Inflammatory macrophage (primary cell): ENCODE measurements at regions not wholly inside any gene's neighbourhood (a gene's known extent, or its start where the extent isn't known, plus 50 kb on each side); places are given as distances from the start of the nearest gene placed in this dataset.
"Not testable (repeated sequence)": the region's sequence is repeated elsewhere in the genome, so short reads cannot be mapped to it uniquely, and the experiment has no call there.

ENCODE experiments used
- DNase-seq, 2 donors: peaks; one replicate each; pipeline ENCODE4 v3.0.0-alpha.2; 2020 to 2022

DNA sequence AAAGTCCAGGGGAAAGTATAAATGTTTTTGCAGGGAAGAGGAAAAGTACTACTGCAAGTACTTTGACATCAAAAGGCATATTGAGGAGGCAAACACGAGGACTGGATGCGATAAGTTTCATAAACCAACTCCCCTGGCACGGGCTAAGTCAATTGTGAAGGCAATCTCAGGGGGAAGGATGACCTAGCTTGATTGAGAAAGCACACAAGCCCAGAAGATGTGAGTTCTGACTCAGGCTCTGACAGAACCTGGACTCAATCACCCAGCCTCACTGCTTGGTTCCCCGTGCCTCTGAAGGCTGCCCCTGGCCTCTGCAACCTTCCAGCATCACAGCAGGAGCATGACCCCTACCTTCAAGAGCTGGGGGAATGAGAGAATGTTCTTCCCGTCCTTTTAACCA lies 93.2 kb upstream of the ZNF438 start:
- peak in 1 of 2 donors; percentile 9 for DNase-seq

GRCh38 chr10:31125789-31126188 lies 94.1 kb upstream of the ZNF438 start:
- no peak for DNase-seq

DNA sequence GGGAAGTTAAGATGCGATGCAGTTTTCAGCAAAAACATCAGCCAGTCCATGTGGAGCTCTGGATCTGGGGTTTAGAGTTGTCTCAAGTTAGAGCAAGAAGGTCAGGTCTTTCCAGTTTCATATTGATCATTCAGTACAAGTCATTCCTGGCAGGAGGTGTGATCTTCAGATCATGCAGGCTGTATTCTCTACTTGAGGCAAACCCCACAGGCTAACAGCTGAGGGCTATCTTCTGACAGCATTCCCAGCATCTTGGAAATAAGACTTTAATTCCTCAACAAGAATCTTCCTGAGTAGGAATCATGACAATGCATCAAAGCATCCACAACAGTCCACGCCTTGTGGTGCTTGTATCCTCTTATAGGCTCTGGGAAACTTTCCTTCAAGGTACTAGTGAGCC lies 94.9 kb upstream of the ZNF438 start:
- no peak for DNase-seq

GRCh38 chr10:31128536-31128935 lies 96.9 kb upstream of the ZNF438 start:
- DNase-seq = peak; percentile 57 to 83

- no peak for DNase-seq
Measured at GRCh38 chr10:31129271-31129670, 97.6 kb upstream of the ZNF438 start.

GRCh38 chr10:31129880-31130405 lies 98.3 kb upstream of the ZNF438 start:
- DNase-seq = no peak

GRCh38 chr10:31130406-31130805 lies 98.7 kb upstream of the ZNF438 start:
- no peak for DNase-seq

DNA sequence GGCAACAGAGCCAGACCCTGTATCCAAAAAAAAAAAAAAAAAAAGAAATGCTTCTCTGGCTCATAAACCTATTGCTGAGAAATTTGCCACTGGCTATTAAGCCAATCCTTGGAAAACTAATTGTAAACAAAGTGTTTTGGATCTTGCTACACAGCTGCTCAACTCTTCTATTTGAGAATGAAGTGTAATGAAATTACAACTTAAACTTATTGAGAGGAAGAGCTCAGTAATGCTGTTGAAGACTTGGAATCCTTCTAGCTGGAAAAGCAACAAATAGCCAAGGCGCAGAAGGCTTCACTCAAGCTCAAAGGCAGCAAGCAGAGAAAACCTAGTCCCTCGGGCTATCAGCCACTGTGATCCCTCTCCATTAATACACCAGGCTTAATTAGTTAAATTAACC lies 99.6 kb upstream of the ZNF438 start:
- DNase-seq = no peak

DNA sequence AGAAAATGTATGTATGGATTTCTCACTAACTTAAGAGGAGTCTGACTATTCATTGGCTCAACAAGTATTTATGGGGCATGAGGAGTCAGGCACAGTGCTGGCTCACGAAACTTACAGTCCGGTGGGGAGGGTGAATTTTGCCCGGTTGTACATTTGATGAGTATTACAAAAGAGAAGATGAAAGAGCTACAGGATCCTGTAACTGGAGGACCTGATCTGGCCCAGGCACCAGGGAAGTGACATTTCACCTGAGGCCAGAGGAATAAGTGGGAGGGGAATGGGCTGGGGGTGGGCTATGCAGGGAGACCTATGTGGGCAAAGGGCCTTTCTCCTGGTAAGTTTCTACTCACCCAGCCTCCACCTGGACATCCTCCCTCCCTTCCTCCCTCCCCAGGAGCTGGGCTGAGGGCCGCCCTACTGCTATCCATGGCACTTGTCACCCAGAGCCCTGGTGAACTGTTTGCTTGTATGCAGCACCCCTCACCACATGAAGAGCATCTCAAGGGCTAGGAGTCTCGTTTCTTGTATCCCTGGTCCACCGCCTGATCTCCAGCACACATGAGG lies 101.1 kb upstream of the ZNF438 start:
- no peak for DNase-seq

DNA sequence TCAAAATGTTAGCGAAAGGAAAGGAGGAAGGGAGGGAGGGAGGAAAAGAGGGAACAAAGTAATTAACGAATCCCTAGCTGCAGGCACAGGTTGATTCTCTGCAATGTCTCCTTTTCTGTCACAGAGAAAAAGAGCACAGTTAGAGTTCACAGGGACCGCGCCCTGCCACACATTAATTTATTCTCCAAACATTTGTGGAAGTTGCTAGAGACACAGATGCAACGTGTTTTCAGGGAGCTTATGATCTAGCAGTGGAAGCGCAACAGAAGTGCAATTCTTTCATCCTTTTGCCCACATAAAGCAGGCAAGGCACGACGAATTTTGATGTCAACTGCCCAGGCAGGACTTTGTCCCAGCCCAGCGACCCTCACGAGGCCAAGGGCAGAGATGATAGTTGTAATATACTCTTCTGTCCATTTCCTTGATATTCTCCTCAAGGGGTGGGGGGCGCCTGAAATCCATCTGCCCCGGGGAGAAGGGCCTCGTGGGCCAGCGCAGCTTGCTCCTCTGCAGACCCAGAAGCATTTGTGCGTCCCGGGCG lies 101.7 kb upstream of the ZNF438 start:
- no peak for DNase-seq

DNA sequence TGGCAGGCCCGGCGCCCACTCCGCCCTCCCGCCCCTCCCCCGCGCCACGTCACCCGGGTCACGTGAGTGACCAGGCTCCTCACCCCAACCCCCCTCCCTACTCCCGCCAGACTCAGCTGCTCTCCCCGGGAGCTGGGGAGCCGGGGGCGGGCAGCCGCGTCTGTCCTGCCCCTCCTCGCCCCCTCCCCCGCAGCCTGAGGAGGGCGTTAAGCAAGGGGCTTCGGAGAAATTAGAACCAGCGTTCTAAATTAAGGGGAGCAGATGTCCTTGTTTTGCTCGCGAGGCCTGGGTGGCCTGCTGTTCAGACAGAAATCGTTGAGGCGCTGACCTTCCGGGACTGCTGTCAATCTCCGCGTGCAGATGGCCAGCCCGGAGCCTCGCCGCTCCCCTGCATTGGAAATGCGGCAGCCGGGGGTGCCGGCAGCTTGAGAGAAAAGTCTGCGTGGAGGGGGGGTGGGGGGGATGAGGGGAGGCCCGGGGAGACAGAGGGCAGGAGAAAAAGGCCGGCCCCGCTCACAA lies 102.2 kb upstream of the ZNF438 start:
- peak; percentile 10 to 32 for DNase-seq

GRCh38 chr10:31134311-31134952 lies 102.8 kb upstream of the ZNF438 start:
- DNase-seq = peak in 1 of 2 donors; percentile 27

DNA sequence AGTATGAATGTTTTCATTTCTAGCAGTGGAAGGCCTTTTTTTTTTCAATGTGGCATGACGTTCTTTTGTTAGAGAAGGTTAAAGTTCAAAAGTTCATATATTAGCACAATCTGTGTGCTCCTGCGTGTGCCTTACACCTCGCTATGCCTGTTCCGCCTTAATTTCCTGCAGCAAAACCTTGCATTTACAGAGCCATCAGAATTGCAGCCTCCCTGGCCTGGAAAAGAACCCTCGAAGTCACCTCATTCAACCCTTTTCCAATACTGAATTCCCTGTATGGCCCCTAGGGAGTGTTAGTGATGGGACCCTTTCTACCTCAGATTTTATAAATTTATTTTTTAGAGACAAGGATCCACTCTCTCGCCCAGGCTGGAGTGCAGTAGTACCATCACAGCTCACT lies 103.5 kb upstream of the ZNF438 start:
- no peak for DNase-seq

DNA sequence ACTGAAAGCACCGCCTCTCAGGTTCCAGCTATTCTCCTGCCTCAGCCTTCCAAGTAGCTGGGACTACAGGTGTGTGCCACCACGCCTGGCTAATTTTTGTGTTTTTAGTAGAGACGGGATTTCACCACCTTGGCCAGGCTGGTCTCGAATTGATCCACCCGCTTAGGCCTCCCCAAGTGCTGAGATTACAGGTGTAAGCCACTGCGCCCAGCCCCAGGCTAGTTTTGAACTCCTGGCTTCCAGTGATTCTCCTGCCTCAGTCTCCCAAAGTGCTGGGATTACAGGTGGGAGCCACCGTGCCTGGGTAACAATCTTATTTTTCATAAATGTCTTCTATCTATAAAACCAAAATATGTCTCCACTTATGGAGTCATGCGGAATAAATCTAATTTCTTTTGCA lies 104.1 kb upstream of the ZNF438 start:
- not testable (repeated sequence) for DNase-seq

- DNase-seq = no peak
Measured at GRCh38 chr10:31136386-31136785, 104.7 kb upstream of the ZNF438 start.

GRCh38 chr10:31136930-31137885 lies 105.5 kb upstream of the ZNF438 start:
- DNase-seq = no peak

- no peak for DNase-seq
Measured at GRCh38 chr10:31138026-31138553, 106.4 kb upstream of the ZNF438 start.

- no peak for DNase-seq
Measured at GRCh38 chr10:31139497-31139896, 107.8 kb upstream of the ZNF438 start.

- no peak for DNase-seq
Measured at GRCh38 chr10:31140716-31141115, 109.1 kb upstream of the ZNF438 start.

GRCh38 chr10:31142026-31142425 lies 110.4 kb upstream of the ZNF438 start:
- DNase-seq = no peak

- DNase-seq = no peak
Measured at GRCh38 chr10:31143331-31143935, 111.8 kb upstream of the ZNF438 start.

- no peak for DNase-seq
Measured at GRCh38 chr10:31145986-31146385, 114.3 kb upstream of the ZNF438 start.
